Epithelial cell of esophagus (primary cell): ENCODE measurements at regions not wholly inside any gene's neighbourhood (a gene's known extent, or its start where the extent isn't known, plus 50 kb on each side); places are given as distances from the start of the nearest gene placed in this dataset.

Experiments
- DNase-seq: peaks from one replicate; pipeline ENCODE4 v3.0.0; 2010; ENCODE audit warnings: low read depth
- H3K4me3 ChIP-seq: 2 replicates; pipeline ENCODE4 v1.5.1; 2011; ENCODE audit warnings: mild to moderate bottlenecking, low read length, control low read depth
- CTCF ChIP-seq: IDR thresholded peaks from 2 replicates; pipeline ENCODE4 v1.5.1; 2011; ENCODE audit warnings: low read depth, mild to moderate bottlenecking, low read length, control low read depth, inconsistent platforms; ENCODE audit not compliant: insufficient read depth; ENCODE audit errors: missing control alignments

DNA sequence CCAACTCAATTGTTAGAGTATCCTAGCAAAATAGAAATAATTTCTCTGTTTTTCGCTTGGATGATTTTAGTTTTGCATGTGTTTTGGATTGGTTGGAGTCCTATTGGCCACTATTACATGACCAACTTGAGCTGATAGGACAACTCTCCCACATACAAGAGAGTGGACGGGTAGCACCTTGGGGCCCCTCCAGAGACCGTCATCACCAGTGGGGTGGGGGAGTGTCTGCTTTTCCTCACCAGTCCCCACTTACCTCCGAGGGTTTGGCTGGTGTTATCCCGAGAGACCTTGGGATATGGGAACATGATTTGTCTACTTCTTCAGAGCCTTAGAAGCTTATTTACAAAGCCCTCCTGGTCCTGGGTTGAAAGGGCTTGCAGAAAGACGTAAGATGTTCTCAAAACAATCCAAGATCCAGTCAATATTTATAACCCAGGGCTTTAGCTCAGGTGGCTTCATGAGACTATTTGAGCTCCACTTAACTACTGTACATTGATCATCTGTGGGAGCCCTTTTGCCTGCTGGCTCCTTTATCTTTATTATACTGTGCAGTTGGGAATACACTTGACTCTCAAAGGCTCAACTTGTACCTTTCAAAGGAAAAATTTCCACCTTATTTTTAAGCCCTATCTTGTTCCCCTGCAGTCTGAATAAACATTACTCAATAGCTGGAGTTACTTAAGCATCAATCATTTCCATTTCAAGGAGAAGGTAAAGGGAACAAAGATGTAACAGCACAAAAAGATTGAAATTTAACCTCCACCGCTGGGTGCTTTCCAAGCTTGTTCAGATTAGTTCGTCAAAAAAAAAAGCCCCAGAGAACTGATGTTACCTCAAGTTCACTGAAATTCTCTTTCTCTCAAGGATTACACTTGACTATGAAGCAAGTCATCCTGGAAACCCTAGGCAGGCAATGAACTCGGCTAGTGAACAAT is 119.7 kb downstream of the WDR11 start:
- no peak for TF ChIP-seq CTCF

GRCh38 chr10:120971671-120972070 is 120.5 kb downstream of the WDR11 start:
- H3K4me3 ChIP-seq: no peak overlapping the region
- no peak for TF ChIP-seq CTCF
- no peak for DNase-seq

More for the DNA sequence above, 119.7 kb downstream of the WDR11 start:
- H3K4me3 ChIP-seq: no peak overlapping the region
- DNase-seq: peak; percentile 29

GRCh38 chr10:120972259-120972658 is 121.1 kb downstream of the WDR11 start:
- H3K4me3 ChIP-seq: no peak overlapping the region
- no peak for DNase-seq
- no peak for TF ChIP-seq CTCF

GRCh38 chr10:120975072-120975867 is 124.1 kb downstream of the WDR11 start:
- TF ChIP-seq CTCF: no peak
- DNase-seq: no peak
- H3K4me3 ChIP-seq: no peak overlapping the region

DNA sequence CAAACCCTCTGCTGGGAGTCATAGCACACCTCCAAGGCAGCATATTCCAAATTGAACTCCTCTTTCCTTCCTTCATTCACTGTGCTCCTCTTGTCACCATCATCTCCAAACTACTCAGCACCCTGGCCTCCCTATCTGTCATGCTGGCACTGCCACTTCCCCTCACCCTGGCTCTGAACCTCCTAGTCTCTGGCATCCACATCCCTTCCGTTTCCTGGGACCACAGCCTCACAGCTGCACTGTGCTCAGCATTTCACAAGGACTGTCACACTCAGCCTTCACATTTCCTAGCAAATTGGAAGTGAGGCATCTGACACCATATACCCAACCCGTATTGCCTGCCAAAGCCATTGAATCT is 124.7 kb downstream of the WDR11 start:
- H3K4me3 ChIP-seq: no peak overlapping the region
- no peak for TF ChIP-seq CTCF
- DNase-seq: no peak

- no peak for TF ChIP-seq CTCF
- DNase-seq: no peak
- H3K4me3 ChIP-seq: no peak overlapping the region
Measured at GRCh38 chr10:120977897-120978296, 126.7 kb downstream of the WDR11 start.
